HepG2 (cell line): ENCODE measurements at regions not wholly inside any gene's neighbourhood (a gene's known extent, or its start where the extent isn't known, plus 50 kb on each side); places are given as distances from the start of the nearest gene placed in this dataset.
A peak's percentile ranks its signal among the peaks of the same experiment; 100 is the strongest.

Experiments used
- CREB1 ChIP-seq, 2 experiments: fragments of 450-650 bp in 1 of 2; IDR thresholded peaks; 2 replicates each; pipeline ENCODE4 v1.6.1; 2016 to 2017; ENCODE audit warnings: control low read depth in 1 of 2, mild to moderate bottlenecking in 1 of 2, missing compliant biosample characterization in 1 of 2, missing genetic modification characterization in 1 of 2
- ESRRA ChIP-seq: sonication (generic); formaldehyde crosslinking; IDR thresholded peaks from 2 replicates; pipeline ENCODE4 v1.5.1; 2020; ENCODE audit warnings: mild to moderate bottlenecking, low read depth, missing genetic modification reagents
- KDM5A ChIP-seq: fragments of 200-600 bp; sonication (generic); IDR thresholded peaks from 2 replicates; pipeline ENCODE4 v1.7.0; 2018; ENCODE audit warnings: antibody characterized with exemption, mild to moderate bottlenecking, low read length, borderline replicate concordance
- POLR2A ChIP-seq, 2 experiments: IDR thresholded peaks; 2 replicates each; pipeline ENCODE4 v1.6.1; 2011; ENCODE audit warnings: low read depth in 2 of 2, low read length in 2 of 2, mild to moderate bottlenecking in 1 of 2, moderate library complexity in 1 of 2; ENCODE audit not compliant: insufficient read depth in 1 of 2
- POLR2AphosphoS5 ChIP-seq: IDR thresholded peaks from 2 replicates; pipeline ENCODE4 v1.6.1; 2012; ENCODE audit warnings: low read depth, low read length
- ZNF777 ChIP-seq: sonication (generic); formaldehyde crosslinking; IDR thresholded peaks from 2 replicates; pipeline ENCODE4 v1.4.0; 2020; ENCODE audit warnings: missing genetic modification reagents
- TF ChIP-seq, protein P1 (sequence below): sonication (generic); formaldehyde crosslinking; conservative IDR thresholded peaks from 2 replicates; pipeline ENCODE4 v1.4.0; 2020; ENCODE audit warnings: mild to moderate bottlenecking, missing genetic modification reagents, moderate library complexity
- TF ChIP-seq, protein P2 (sequence below): sonication (generic); formaldehyde crosslinking; IDR thresholded peaks from 2 replicates; pipeline ENCODE4 v1.5.0; 2020; ENCODE audit warnings: mild to moderate bottlenecking, missing genetic modification reagents, moderate library complexity
- TF ChIP-seq, protein P3 (sequence below): IDR thresholded peaks from 2 replicates; pipeline ENCODE4 v1.6.1; 2012; ENCODE audit warnings: inconsistent platforms
- TF ChIP-seq, protein P4 (sequence below): sonication (generic); formaldehyde crosslinking; IDR thresholded peaks from 2 replicates; pipeline ENCODE4 v1.8.1; 2023; ENCODE audit warnings: mild to moderate bottlenecking, missing genetic modification reagents
- TF ChIP-seq, protein P5 (sequence below): sonication (generic); formaldehyde crosslinking; IDR thresholded peaks from 2 replicates; pipeline ENCODE4 v1.5.1; 2020; ENCODE audit warnings: mild to moderate bottlenecking, missing genetic modification reagents, moderate library complexity

DNA sequence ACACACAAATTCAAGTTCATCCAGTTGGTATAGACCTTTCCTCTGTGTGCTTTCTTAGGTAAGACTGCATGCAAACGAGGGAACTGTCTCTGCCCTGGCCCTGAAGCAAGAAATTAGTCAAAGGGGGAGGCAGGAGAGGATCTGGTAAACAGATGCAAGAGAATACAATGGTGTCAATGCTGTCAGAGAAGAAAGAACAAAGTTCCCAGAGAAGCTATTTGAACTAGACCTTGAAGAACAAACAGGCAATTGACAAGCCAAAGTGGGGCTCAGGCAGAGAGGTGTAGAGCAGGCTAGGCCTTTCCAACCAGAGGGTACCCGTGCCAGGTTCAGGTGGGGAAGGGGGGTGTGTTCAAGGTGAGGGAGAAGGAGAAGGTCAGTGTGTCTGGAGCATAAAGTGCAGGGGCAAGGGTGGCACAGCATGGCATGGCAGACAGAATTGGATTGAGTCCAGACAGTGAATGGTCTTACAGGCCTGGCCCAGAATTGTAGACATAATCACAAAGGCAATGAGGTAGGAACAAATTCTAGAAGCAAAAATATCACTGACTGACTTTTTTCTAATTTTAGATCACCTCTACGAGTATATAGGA lies 95.0 kb upstream of the STARD13 start:
- TF ChIP-seq POLR2AphosphoS5 (no peak), CREB1 (IDR thresholded peaks at IDR 0.05) (no peak), CREB1 (CRISPR knock-in tag; IDR thresholded peaks at IDR 0.05) (no peak), ZNF777 (no peak), POLR2A (IDR thresholded peaks at IDR 0.05; ENCODE audit: insufficient read depth in 1 of 2, low read depth in 2 of 2, low read length in 2 of 2) (no peak), ESRRA (no peak), KDM5A (no peak)
- TF ChIP-seq, protein P1, sequence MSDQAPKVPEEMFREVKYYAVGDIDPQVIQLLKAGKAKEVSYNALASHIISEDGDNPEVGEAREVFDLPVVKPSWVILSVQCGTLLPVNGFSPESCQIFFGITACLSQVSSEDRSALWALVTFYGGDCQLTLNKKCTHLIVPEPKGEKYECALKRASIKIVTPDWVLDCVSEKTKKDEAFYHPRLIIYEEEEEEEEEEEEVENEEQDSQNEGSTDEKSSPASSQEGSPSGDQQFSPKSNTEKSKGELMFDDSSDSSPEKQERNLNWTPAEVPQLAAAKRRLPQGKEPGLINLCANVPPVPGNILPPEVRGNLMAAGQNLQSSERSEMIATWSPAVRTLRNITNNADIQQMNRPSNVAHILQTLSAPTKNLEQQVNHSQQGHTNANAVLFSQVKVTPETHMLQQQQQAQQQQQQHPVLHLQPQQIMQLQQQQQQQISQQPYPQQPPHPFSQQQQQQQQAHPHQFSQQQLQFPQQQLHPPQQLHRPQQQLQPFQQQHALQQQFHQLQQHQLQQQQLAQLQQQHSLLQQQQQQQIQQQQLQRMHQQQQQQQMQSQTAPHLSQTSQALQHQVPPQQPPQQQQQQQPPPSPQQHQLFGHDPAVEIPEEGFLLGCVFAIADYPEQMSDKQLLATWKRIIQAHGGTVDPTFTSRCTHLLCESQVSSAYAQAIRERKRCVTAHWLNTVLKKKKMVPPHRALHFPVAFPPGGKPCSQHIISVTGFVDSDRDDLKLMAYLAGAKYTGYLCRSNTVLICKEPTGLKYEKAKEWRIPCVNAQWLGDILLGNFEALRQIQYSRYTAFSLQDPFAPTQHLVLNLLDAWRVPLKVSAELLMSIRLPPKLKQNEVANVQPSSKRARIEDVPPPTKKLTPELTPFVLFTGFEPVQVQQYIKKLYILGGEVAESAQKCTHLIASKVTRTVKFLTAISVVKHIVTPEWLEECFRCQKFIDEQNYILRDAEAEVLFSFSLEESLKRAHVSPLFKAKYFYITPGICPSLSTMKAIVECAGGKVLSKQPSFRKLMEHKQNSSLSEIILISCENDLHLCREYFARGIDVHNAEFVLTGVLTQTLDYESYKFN (CRISPR knock-in tag), result peak; percentile 57
- TF ChIP-seq, protein P2, sequence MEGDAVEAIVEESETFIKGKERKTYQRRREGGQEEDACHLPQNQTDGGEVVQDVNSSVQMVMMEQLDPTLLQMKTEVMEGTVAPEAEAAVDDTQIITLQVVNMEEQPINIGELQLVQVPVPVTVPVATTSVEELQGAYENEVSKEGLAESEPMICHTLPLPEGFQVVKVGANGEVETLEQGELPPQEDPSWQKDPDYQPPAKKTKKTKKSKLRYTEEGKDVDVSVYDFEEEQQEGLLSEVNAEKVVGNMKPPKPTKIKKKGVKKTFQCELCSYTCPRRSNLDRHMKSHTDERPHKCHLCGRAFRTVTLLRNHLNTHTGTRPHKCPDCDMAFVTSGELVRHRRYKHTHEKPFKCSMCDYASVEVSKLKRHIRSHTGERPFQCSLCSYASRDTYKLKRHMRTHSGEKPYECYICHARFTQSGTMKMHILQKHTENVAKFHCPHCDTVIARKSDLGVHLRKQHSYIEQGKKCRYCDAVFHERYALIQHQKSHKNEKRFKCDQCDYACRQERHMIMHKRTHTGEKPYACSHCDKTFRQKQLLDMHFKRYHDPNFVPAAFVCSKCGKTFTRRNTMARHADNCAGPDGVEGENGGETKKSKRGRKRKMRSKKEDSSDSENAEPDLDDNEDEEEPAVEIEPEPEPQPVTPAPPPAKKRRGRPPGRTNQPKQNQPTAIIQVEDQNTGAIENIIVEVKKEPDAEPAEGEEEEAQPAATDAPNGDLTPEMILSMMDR, result no peak
- TF ChIP-seq, protein P3, sequence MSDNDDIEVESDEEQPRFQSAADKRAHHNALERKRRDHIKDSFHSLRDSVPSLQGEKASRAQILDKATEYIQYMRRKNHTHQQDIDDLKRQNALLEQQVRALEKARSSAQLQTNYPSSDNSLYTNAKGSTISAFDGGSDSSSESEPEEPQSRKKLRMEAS, result no peak
- TF ChIP-seq, protein P4, sequence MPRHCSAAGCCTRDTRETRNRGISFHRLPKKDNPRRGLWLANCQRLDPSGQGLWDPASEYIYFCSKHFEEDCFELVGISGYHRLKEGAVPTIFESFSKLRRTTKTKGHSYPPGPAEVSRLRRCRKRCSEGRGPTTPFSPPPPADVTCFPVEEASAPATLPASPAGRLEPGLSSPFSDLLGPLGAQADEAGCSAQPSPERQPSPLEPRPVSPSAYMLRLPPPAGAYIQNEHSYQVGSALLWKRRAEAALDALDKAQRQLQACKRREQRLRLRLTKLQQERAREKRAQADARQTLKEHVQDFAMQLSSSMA, result no peak
- TF ChIP-seq, protein P5, sequence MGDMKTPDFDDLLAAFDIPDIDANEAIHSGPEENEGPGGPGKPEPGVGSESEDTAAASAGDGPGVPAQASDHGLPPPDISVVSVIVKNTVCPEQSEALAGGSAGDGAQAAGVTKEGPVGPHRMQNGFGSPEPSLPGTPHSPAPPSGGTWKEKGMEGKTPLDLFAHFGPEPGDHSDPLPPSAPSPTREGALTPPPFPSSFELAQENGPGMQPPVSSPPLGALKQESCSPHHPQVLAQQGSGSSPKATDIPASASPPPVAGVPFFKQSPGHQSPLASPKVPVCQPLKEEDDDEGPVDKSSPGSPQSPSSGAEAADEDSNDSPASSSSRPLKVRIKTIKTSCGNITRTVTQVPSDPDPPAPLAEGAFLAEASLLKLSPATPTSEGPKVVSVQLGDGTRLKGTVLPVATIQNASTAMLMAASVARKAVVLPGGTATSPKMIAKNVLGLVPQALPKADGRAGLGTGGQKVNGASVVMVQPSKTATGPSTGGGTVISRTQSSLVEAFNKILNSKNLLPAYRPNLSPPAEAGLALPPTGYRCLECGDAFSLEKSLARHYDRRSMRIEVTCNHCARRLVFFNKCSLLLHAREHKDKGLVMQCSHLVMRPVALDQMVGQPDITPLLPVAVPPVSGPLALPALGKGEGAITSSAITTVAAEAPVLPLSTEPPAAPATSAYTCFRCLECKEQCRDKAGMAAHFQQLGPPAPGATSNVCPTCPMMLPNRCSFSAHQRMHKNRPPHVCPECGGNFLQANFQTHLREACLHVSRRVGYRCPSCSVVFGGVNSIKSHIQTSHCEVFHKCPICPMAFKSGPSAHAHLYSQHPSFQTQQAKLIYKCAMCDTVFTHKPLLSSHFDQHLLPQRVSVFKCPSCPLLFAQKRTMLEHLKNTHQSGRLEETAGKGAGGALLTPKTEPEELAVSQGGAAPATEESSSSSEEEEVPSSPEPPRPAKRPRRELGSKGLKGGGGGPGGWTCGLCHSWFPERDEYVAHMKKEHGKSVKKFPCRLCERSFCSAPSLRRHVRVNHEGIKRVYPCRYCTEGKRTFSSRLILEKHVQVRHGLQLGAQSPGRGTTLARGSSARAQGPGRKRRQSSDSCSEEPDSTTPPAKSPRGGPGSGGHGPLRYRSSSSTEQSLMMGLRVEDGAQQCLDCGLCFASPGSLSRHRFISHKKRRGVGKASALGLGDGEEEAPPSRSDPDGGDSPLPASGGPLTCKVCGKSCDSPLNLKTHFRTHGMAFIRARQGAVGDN (CRISPR knock-in tag), result no peak
